ENCODE measurements at regions not wholly inside any gene's neighbourhood (a gene's known extent, or its start where the extent isn't known, plus 50 kb on each side); places are given as distances from the start of the nearest gene placed in this dataset.
A peak's percentile ranks its signal among the peaks of the same experiment; 100 is the strongest.
"Not testable (repeated sequence)": the region's sequence is repeated elsewhere in the genome, so short reads cannot be mapped to it uniquely, and the experiment has no call there.

- in situ Hi-C loops (cut with HindIII; ENCODE audit: low pct_ligation_motif_present, low pct_unique_long_range_greater_than_20kb, low sequenced_read_pairs), result no loop called here
Measured at GRCh38 chr2:145807554-145807953, 1287.6 kb upstream of the ZEB2 start.

GRCh38 chr2:145806546-145806945, 1286.6 kb upstream of the ZEB2 start:
- in situ Hi-C loops (cut with HindIII; ENCODE audit: low pct_ligation_motif_present, low pct_unique_long_range_greater_than_20kb, low sequenced_read_pairs), result no loop called here
- DNase-seq, result no peak

More at GRCh38 chr2:145807554-145807953, 1287.6 kb upstream of the ZEB2 start:
- DNase-seq, result no peak

- in situ Hi-C loops (cut with HindIII; ENCODE audit: low pct_ligation_motif_present, low pct_unique_long_range_greater_than_20kb, low sequenced_read_pairs), result no loop called here
- no peak for DNase-seq
Measured at GRCh38 chr2:145802133-145802532, 1282.2 kb upstream of the ZEB2 start.

GRCh38 chr2:145801210-145801609, 1281.3 kb upstream of the ZEB2 start:
- DNase-seq, result no peak
- in situ Hi-C loops (cut with HindIII; ENCODE audit: low pct_ligation_motif_present, low pct_unique_long_range_greater_than_20kb, low sequenced_read_pairs), result no loop called here

GRCh38 chr2:145800151-145801091, 1280.5 kb upstream of the ZEB2 start:
- peak; percentile 21 for DNase-seq
- in situ Hi-C loops (cut with HindIII; ENCODE audit: low pct_ligation_motif_present, low pct_unique_long_range_greater_than_20kb, low sequenced_read_pairs), result no loop called here

GRCh38 chr2:145799595-145800108, 1279.7 kb upstream of the ZEB2 start:
- in situ Hi-C loops (cut with HindIII; ENCODE audit: low pct_ligation_motif_present, low pct_unique_long_range_greater_than_20kb, low sequenced_read_pairs), result no loop called here

GRCh38 chr2:145798419-145798818, 1278.5 kb upstream of the ZEB2 start:
- in situ Hi-C loops (cut with HindIII; ENCODE audit: low pct_ligation_motif_present, low pct_unique_long_range_greater_than_20kb, low sequenced_read_pairs), result no loop called here
- DNase-seq, result no peak

More at GRCh38 chr2:145799595-145800108, 1279.7 kb upstream of the ZEB2 start:
- DNase-seq, result no peak

GRCh38 chr2:145797692-145798091, 1277.8 kb upstream of the ZEB2 start:
- no peak for DNase-seq
- in situ Hi-C loops (cut with HindIII; ENCODE audit: low pct_ligation_motif_present, low pct_unique_long_range_greater_than_20kb, low sequenced_read_pairs), result no loop called here

GRCh38 chr2:145792745-145793144, 1272.8 kb upstream of the ZEB2 start:
- in situ Hi-C loops (cut with HindIII; ENCODE audit: low pct_ligation_motif_present, low pct_unique_long_range_greater_than_20kb, low sequenced_read_pairs), result no loop called here
- no peak for DNase-seq

GRCh38 chr2:145789636-145790035, 1269.7 kb upstream of the ZEB2 start:
- no peak for DNase-seq
- in situ Hi-C loops (cut with HindIII; ENCODE audit: low pct_ligation_motif_present, low pct_unique_long_range_greater_than_20kb, low sequenced_read_pairs), result no loop called here

- in situ Hi-C loops (cut with HindIII; ENCODE audit: low pct_ligation_motif_present, low pct_unique_long_range_greater_than_20kb, low sequenced_read_pairs); DNase-seq: not testable (repeated sequence)
Measured at GRCh38 chr2:145787597-145788361, 1267.9 kb upstream of the ZEB2 start.

GRCh38 chr2:145782607-145783006, 1262.7 kb upstream of the ZEB2 start:
- in situ Hi-C loops (cut with HindIII; ENCODE audit: low pct_ligation_motif_present, low pct_unique_long_range_greater_than_20kb, low sequenced_read_pairs); DNase-seq: not testable (repeated sequence)

GRCh38 chr2:145777914-145778313, 1258.0 kb upstream of the ZEB2 start:
- in situ Hi-C loops (cut with HindIII; ENCODE audit: low pct_ligation_motif_present, low pct_unique_long_range_greater_than_20kb, low sequenced_read_pairs), result no loop called here
- no peak for DNase-seq

- DNase-seq, result no peak
- in situ Hi-C loops (cut with HindIII; ENCODE audit: low pct_ligation_motif_present, low pct_unique_long_range_greater_than_20kb, low sequenced_read_pairs), result no loop called here
Measured at GRCh38 chr2:145777297-145777696, 1257.4 kb upstream of the ZEB2 start.

- in situ Hi-C loops (cut with HindIII; ENCODE audit: low pct_ligation_motif_present, low pct_unique_long_range_greater_than_20kb, low sequenced_read_pairs), result no loop called here
- DNase-seq, result no peak
Measured at GRCh38 chr2:145775591-145775990, 1255.7 kb upstream of the ZEB2 start.

GRCh38 chr2:145771525-145771924, 1251.6 kb upstream of the ZEB2 start:
- in situ Hi-C loops (cut with HindIII; ENCODE audit: low pct_ligation_motif_present, low pct_unique_long_range_greater_than_20kb, low sequenced_read_pairs), result no loop called here
- no peak for DNase-seq

- no peak for DNase-seq
- in situ Hi-C loops (cut with HindIII; ENCODE audit: low pct_ligation_motif_present, low pct_unique_long_range_greater_than_20kb, low sequenced_read_pairs), result no loop called here
Measured at GRCh38 chr2:145769011-145769716, 1249.2 kb upstream of the ZEB2 start.

GRCh38 chr2:145765874-145766273, 1246.0 kb upstream of the ZEB2 start:
- in situ Hi-C loops (cut with HindIII; ENCODE audit: low pct_ligation_motif_present, low pct_unique_long_range_greater_than_20kb, low sequenced_read_pairs), result no loop called here

GRCh38 chr2:145764631-145765030, 1244.7 kb upstream of the ZEB2 start:
- no peak for DNase-seq
- in situ Hi-C loops (cut with HindIII; ENCODE audit: low pct_ligation_motif_present, low pct_unique_long_range_greater_than_20kb, low sequenced_read_pairs), result no loop called here

More at GRCh38 chr2:145765874-145766273, 1246.0 kb upstream of the ZEB2 start:
- DNase-seq, result no peak
